ENCODE measurements at regions not wholly inside any gene's neighbourhood (a gene's known extent, or its start where the extent isn't known, plus 50 kb on each side); places are given as distances from the start of the nearest gene placed in this dataset.

DNA sequence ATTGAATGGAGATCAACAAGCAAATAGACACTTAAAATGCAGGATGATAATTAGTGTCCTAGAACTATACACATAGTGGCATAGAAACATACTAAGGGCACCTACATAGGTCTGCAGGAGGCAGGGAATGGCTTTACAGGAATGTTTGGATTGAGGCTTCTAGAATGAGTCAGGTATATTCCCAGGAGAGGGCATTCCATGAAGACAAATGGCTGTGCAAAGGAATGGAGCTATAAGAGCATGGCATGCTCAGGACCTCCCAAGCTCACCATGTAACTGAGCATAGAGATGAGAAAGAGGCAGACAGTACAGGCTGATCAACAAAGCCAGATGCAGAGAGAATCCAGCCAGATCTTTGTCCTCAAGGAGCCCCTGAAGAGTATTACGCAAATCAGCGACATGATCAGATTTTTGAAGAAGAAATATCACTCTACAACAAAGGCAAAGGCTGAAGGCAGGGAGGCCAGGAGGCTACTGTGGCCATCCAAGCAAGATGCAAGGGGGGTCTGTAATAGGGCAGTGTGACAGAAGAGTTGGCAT, 211.1 kb upstream of the MTNR1B start:
- TF ChIP-seq, protein P1, sequence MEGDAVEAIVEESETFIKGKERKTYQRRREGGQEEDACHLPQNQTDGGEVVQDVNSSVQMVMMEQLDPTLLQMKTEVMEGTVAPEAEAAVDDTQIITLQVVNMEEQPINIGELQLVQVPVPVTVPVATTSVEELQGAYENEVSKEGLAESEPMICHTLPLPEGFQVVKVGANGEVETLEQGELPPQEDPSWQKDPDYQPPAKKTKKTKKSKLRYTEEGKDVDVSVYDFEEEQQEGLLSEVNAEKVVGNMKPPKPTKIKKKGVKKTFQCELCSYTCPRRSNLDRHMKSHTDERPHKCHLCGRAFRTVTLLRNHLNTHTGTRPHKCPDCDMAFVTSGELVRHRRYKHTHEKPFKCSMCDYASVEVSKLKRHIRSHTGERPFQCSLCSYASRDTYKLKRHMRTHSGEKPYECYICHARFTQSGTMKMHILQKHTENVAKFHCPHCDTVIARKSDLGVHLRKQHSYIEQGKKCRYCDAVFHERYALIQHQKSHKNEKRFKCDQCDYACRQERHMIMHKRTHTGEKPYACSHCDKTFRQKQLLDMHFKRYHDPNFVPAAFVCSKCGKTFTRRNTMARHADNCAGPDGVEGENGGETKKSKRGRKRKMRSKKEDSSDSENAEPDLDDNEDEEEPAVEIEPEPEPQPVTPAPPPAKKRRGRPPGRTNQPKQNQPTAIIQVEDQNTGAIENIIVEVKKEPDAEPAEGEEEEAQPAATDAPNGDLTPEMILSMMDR (optimal IDR thresholded peaks at IDR 0.05 in 1 of 3, IDR thresholded peaks at IDR 0.05 in 1 of 3, conservative IDR thresholded peaks at IDR 0.05 in 1 of 3; ENCODE audit: extremely low read depth in 1 of 3, insufficient read depth in 2 of 3, low read length in 3 of 3): no peak
- TF ChIP-seq EZH2 (IDR thresholded peaks at IDR 0.05; ENCODE audit: low read length): no peak

Data from keratinocyte (primary cell).